Common myeloid progenitor, CD34-positive (primary cell): ENCODE measurements at regions not wholly inside any gene's neighbourhood (a gene's known extent, or its start where the extent isn't known, plus 50 kb on each side); places are given as distances from the start of the nearest gene placed in this dataset.

Experiments used
- CTCF ChIA-PET: fragments of 350-600 bp; sonication (Branson Sonifier 250); formaldehyde crosslinking; loops from one replicate; lab custom pipeline; 2021; ENCODE audit warnings: antibody characterized with exemption; lab: Charles Lee
- POLR2A ChIA-PET: fragments of 350-600 bp; sonication (Branson Sonifier 250); formaldehyde crosslinking; loops from one replicate; lab custom pipeline; 2021; ENCODE audit warnings: antibody characterized with exemption; lab: Charles Lee
- DNase-seq, 3 donors: peaks; one replicate each; pipeline versions ENCODE4 v3.0.0 to v3.0.0-alpha.2; 2013
- H3K27ac ChIP-seq, 2 experiments: 1 replicate in 1 of 2; 2 replicates in 1 of 2; pipeline ENCODE4 v1.7.0; 2013; ENCODE audit warnings: inconsistent platforms in 2 of 2, low read length in 2 of 2, mild to moderate bottlenecking in 2 of 2, low read depth in 1 of 2, moderate library complexity in 1 of 2; ENCODE audit not compliant: severe bottlenecking in 2 of 2, insufficient read depth in 1 of 2, poor library complexity in 1 of 2
- H3K27me3 ChIP-seq, 5 experiments: replicated peaks in 2 of 5; 1 replicate in 3 of 5; 2 replicates in 2 of 5; pipeline versions ENCODE4 v1.6.1 to v1.7.0; 2013; ENCODE audit warnings: low read length in 4 of 5, mild to moderate bottlenecking in 2 of 5, moderate library complexity in 2 of 5, inconsistent platforms in 1 of 5; ENCODE audit not compliant: insufficient read depth in 5 of 5, control insufficient read depth in 4 of 5
- H3K36me3 ChIP-seq, 4 experiments: 1 replicate in 2 of 4; 2 replicates in 2 of 4; pipeline versions ENCODE4 v1.6.1 to v1.7.0; 2013; ENCODE audit warnings: low read length in 3 of 4, control low read depth in 1 of 4, mild to moderate bottlenecking in 1 of 4; ENCODE audit not compliant: control insufficient read depth in 4 of 4, insufficient read depth in 4 of 4
- H3K4me1 ChIP-seq, 4 experiments: 1 replicate in 3 of 4; 2 replicates in 1 of 4; pipeline versions ENCODE4 v1.6.1 to v1.7.1; 2013; ENCODE audit warnings: low read length in 3 of 4, mild to moderate bottlenecking in 3 of 4, control low read depth in 1 of 4, inconsistent platforms in 1 of 4, moderate library complexity in 1 of 4; ENCODE audit not compliant: control insufficient read depth in 4 of 4, insufficient read depth in 4 of 4; ENCODE audit errors: control extremely low read depth in 1 of 4
- H3K4me3 ChIP-seq, 7 experiments: 1 replicate in 4 of 7; 2 replicates in 3 of 7; pipeline versions ENCODE4 v1.5.1 to v1.7.0; 2013; ENCODE audit warnings: mild to moderate bottlenecking in 7 of 7, low read length in 6 of 7, moderate library complexity in 6 of 7, inconsistent platforms in 2 of 7, low read depth in 2 of 7, control low read depth in 1 of 7; ENCODE audit not compliant: insufficient read depth in 4 of 7, control insufficient read depth in 1 of 7; ENCODE audit errors: extremely low read depth in 1 of 7
- H3K9me3 ChIP-seq, 5 experiments: 1 replicate in 4 of 5; 2 replicates in 1 of 5; pipeline versions ENCODE4 v1.6.1 to v1.7.1; 2013; ENCODE audit warnings: low read length in 4 of 5, mild to moderate bottlenecking in 2 of 5, inconsistent platforms in 1 of 5, low read depth in 1 of 5, moderate library complexity in 1 of 5; ENCODE audit not compliant: control insufficient read depth in 4 of 5, insufficient read depth in 2 of 5; ENCODE audit errors: control extremely low read depth in 1 of 5
- WGBS: methylation state at CpG from one replicate; pipeline ENCODE4 v1.1.5; 2013; ENCODE audit not compliant: insufficient coverage; 5-methylcytosine and 5-hydroxymethylcytosine counted together

- Histone ChIP-seq H3K27ac (peak overlapping the region in 1 of 2 experiments; percentile 14), H3K9me3 (no peaks in the 10 kb centered on the region), H3K4me3 (peak overlapping the region in 3 of 7 experiments; percentile 24 to 50 (median 38)), H3K36me3 (no peaks in the 10 kb centered on the region), H3K27me3 (no peaks in the 10 kb centered on the region), H3K4me1 (peaks cover 11 to 80% (median 63%) of the 10 kb centered on the region in 4 experiments)
- CTCF ChIA-PET = no interaction called here
- DNase-seq = peak in 2 of 3 donors; percentile 64 to 77
- WGBS = 7% methylated on average over 3 of the region's 4 CpGs
- POLR2A ChIA-PET = no interaction called here
These were observed 67.5 kb upstream of the ACOT11 start for GRCh38 chr1:54480525-54480848.

- WGBS = 75% methylated on average over 7 of the region's 7 CpGs
- ChIA-PET POLR2A (interaction anchor here (0.7 kb wide), 1 partner anchor 18 kb away, joined by 3 read pairs; no protein-coding TSS in a partner anchor), CTCF (interaction anchor here (0.6 to 1.3 kb wide), 4 partner anchors 9 to 57 kb away, joined by 3 to 5 read pairs (median 4); no protein-coding TSS in a partner anchor)
- Histone ChIP-seq H3K9me3 (no peaks in the 10 kb centered on the region), H3K4me3 (peak overlapping the region in 2 of 7 experiments; percentile 38 to 50), H3K27ac (peak overlapping the region in 1 of 2 experiments; percentile 14), H3K36me3 (no peaks in the 10 kb centered on the region), H3K4me1 (peaks cover 11 to 80% (median 64%) of the 10 kb centered on the region in 4 experiments), H3K27me3 (no peaks in the 10 kb centered on the region)
- DNase-seq = no peak
These were observed 68.0 kb upstream of the ACOT11 start for GRCh38 chr1:54479841-54480524.

- Histone ChIP-seq H3K4me1 (peaks cover 11 to 80% (median 65%) of the 10 kb centered on the region in 4 experiments), H3K27ac (no peak overlapping the region), H3K4me3 (no peak overlapping the region), H3K36me3 (no peaks in the 10 kb centered on the region), H3K9me3 (no peaks in the 10 kb centered on the region), H3K27me3 (no peaks in the 10 kb centered on the region)
- ChIA-PET CTCF (interaction anchor here (0.6 to 1.3 kb wide), 4 partner anchors 9 to 56 kb away, joined by 3 to 5 read pairs (median 4); no protein-coding TSS in a partner anchor), POLR2A (interaction anchor here (0.7 kb wide), 1 partner anchor 18 kb away, joined by 3 read pairs; no protein-coding TSS in a partner anchor)
- 97% methylated on average over 5 of the region's 5 CpGs for WGBS
- no peak for DNase-seq
These were observed 68.8 kb upstream of the ACOT11 start for GRCh38 chr1:54479251-54479650.

- 29% methylated on average over 6 of the region's 6 CpGs for WGBS
- no peak overlapping the region for H3K4me3 ChIP-seq
- DNase-seq = no peak
- peaks cover 11 to 87% (median 69%) of the 10 kb centered on the region in 4 experiments for H3K4me1 ChIP-seq
- H3K36me3 ChIP-seq = no peaks in the 10 kb centered on the region
- H3K27me3 ChIP-seq = no peaks in the 10 kb centered on the region
- ChIA-PET CTCF (interaction anchor here (0.6 to 3.4 kb wide), 4 partner anchors 9 to 250 kb away, joined by 3 to 14 read pairs (median 3); no protein-coding TSS in a partner anchor), POLR2A (no interaction called here)
- no peak overlapping the region for H3K27ac ChIP-seq
- H3K9me3 ChIP-seq = no peaks in the 10 kb centered on the region
These were observed 70.9 kb upstream of the ACOT11 start for GRCh38 chr1:54477153-54477561.

- H3K27me3 ChIP-seq = no peaks in the 10 kb centered on the region
- 54% methylated on average over 3 of the region's 4 CpGs for WGBS
- no peaks in the 10 kb centered on the region for H3K9me3 ChIP-seq
- peak in 1 of 3 donors; percentile 29 for DNase-seq
- CTCF ChIA-PET = interaction anchor here (0.6 to 3.4 kb wide), 3 partner anchors 10 to 250 kb away, joined by 3 to 14 read pairs (median 3); no protein-coding TSS in a partner anchor
- H3K36me3 ChIP-seq = no peaks in the 10 kb centered on the region
- H3K27ac ChIP-seq = peak overlapping the region in 1 of 2 experiments; percentile 35
- peak overlapping the region in 2 of 7 experiments; percentile 66 to 73 for H3K4me3 ChIP-seq
- POLR2A ChIA-PET = interaction anchor here (1.6 kb wide), 1 partner anchor 11 kb away, joined by 7 read pairs; no protein-coding TSS in a partner anchor
- H3K4me1 ChIP-seq = peaks cover 11 to 87% (median 67%) of the 10 kb centered on the region in 4 experiments
These were observed 70.4 kb upstream of the SSBP3 start for GRCh38 chr1:54476530-54477109.

- Histone ChIP-seq H3K4me3 (peak overlapping the region in 4 of 7 experiments; percentile 39 to 73 (median 66)), H3K27ac (peak overlapping the region; percentile 9 to 58), H3K9me3 (no peaks in the 10 kb centered on the region), H3K4me1 (peaks cover 11 to 85% (median 61%) of the 10 kb centered on the region in 4 experiments), H3K27me3 (no peaks in the 10 kb centered on the region), H3K36me3 (no peaks in the 10 kb centered on the region)
- DNase-seq = peak in 2 of 3 donors; percentile 61 to 71
- POLR2A ChIA-PET = interaction anchor here (0.9 to 1.7 kb wide), 3 partner anchors 9 to 69 kb away, joined by 4 to 7 read pairs (median 6); partner anchors contain the start of gene SSBP3
- WGBS = 3% methylated on average over 6 of the region's 10 CpGs
- CTCF ChIA-PET = interaction anchor here (1.0 to 3.4 kb wide), 2 partner anchors 11 to 415 kb away, joined by 3 to 14 read pairs; no protein-coding TSS in a partner anchor
These were observed 69.8 kb upstream of the SSBP3 start for GRCh38 chr1:54475946-54476516.
